HG03442 (cell line): ENCODE measurements at regions not wholly inside any gene's neighbourhood (a gene's known extent, or its start where the extent isn't known, plus 50 kb on each side); places are given as distances from the start of the nearest gene placed in this dataset.

Source experiments
- ATAC-seq: cut with Tn5 transposase; IDR thresholded peaks from one replicate; pipeline ENCODE4 v1.9.1; 2021; ENCODE audit warnings: mild to moderate bottlenecking, moderate library complexity; ENCODE audit not compliant: unreplicated experiment

DNA sequence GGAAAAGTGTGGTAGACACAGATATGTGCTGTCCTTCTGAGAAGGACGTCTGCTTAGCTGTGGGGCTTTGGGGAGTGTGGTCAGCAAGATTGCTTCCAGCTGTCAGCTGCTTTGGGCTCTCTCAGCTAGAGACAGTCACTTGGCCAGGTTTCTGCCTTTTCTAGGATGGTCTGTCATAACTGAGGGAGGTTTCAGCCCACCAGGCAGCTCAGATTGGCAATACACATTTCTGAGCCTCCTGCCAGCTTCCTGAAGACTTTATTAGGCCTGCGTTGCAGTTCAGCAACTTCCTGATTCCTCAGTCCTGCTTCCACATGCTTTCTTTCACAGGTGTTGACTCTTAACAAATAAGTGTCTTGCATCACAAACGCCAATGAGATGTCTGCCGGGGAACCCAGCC, 286.5 kb downstream of the SQOR start:
- ATAC-seq: no peak

DNA sequence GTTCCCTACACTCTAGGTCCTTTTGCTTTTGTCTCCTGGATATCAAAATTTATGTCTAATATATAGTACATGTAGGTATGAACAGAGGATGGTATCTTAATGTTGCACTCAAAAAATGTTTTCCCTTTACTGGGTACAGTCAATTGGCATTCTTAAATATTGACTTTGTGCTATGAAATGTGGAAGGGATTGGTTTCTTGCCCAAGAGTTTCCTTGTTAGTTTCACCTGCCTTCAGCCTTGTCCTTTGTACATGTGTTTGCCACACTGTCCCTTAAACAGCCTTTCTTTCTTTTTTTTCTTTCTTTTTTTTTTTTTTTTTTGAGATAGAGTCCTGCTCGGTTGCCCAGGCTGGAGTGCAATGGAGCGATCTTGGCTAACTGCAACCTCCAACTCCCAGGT, 287.1 kb downstream of the SQOR start:
- ATAC-seq: no peak

DNA sequence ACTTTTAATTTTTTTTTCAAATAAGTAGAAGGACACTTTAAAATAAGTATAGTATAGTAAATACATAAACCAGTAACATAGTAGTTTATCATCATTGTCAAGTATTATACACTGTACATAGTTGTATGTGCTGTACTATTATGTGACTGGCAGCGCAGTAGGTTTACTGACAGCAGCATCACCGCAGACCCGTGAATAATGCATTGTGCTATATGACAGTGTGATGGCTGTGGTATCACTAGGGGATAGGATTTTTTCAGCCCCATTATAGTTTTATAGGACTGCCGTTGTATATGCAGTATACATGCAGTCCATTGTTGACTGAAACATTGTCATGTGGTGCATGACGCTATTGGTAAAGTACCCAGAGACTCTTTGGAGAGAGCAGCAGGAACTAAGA, 306.5 kb downstream of the SQOR start:
- no peak for ATAC-seq

DNA sequence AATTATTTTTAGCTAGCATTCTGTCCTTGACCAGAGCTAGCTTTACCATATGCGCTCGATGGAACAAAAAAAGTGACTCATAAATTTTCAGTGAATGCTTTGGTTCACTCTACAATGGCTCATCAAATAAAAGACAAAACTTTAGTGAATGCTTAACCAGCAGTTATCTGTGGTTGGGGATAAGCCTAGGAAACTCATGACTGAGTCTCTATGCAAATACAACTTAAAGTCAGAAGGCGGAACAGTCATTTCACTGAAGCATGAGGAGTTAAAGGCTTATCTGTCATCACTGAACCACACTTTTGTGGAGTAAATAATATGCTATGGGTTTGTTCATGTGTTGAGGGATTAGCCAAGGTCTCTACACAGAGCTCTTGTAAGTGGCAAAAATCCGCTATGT, 308.4 kb downstream of the SQOR start:
- ATAC-seq: peak; percentile 80

DNA sequence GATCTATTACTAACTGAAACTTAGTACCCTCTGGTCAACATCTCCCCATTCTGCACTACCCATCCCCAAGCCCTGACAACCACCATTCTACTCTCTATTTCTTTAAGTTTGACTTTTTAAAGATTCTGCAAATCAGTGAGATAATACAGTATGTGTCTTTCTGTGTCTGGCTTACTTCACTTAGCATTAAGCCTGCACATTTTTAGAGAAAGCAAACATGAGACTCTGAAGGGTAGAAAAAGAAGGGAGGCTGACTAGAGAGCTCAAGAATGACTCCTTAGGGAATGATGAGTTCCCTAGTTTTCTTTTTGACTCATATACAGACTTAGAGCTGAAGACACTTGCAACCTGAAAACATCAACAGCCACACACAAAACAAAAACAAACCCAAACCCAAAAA, 311.3 kb downstream of the SQOR start:
- no peak for ATAC-seq

DNA sequence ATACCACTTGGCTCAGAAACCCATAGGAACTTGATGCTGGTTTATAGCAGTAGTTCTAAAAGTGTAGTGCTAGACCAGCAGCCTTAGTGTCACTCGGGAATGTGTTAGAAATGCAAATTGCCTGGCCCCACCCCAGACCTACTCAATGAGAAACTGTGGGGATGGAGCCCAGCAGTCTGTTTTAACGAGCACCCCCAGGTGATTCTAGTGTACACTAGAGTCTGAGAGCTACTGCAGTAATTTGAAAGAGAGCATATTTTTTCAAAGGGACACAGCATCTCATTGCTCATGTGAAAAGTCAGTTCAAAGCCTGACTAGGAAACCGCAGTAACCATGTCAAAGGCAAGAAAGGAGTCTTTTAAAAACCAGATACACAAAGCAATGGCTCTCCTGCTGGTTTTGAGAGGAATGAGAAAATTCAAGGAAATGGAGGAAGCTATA, 313.4 kb downstream of the SQOR start:
- no peak for ATAC-seq

DNA sequence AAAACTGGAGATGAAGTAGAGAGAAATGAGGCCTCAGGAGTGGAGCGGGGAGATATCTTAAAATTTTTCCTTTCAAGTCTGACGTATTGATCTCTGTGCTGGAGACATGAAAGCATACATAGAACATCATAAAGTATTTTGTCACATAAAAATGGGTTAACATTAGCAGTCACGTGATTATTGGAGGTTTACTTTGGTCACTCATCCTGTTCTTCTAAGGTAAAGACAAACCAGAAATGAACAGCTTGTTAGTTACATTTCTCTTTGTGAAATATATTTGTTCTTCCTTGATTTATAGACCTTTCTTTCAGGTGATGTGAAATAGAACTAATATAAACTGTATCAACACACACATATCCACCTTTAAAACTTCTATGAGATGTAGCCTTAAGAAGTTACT, 324.1 kb downstream of the SQOR start:
- ATAC-seq: no peak

DNA sequence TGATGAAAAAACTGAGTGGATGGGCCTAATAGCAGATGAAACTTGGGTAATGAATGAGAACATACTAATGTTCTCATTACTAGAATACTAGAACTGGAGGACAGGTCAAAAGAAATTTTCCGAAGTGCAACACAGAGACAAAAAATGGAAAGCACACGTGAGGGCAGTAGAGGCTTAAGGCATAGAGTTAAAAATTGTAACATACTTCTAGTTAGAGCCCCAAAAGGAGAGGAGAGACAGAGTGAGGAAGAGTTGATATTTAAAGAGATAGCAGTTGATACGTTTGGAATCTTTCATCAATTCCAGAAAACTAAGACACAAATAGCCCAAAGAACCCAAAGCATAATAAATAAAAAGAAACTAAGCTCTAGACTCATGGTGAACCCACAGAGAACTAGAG, 327.9 kb downstream of the SQOR start:
- ATAC-seq: no peak

DNA sequence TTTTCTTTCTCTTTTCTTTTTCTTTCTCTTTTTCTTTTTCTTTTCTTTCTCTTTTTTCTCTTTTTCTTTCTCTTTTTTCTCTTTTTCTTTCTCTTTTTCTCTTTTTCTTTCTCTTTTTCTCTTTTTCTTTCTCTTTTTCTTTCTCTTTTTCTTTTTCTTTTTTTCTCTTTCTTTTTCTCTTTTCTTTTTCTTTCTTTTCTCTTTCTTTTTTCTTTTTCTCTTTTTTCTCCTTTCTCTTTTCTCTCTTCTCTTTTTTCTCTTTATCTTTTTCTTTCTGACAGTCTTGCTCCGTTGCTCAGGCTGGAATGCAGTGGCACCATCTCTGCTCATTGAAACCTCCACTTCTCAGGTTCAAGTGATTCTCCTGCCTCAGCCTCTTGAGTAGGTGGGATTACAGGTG, 335.7 kb downstream of the SQOR start:
- no peak for ATAC-seq

DNA sequence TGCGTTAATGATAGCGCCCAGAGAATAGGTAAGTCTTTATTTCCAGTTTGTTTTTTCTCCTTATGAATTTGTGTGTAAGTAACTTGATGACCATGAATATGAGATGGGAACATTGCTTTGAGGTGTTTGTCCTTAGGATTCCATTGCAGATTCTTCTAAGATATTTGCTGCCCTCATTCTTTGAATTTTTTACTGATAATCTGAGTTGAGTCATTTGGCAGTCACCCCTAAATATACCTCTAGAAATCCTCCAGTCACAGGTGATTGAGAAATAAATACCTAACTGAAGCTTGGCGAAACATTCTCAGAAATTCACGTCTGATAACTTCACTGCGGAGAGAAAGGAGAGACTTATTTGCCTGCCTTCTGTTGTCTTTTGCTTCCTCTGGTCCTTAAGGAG, 345.5 kb downstream of the SQOR start:
- no peak for ATAC-seq

DNA sequence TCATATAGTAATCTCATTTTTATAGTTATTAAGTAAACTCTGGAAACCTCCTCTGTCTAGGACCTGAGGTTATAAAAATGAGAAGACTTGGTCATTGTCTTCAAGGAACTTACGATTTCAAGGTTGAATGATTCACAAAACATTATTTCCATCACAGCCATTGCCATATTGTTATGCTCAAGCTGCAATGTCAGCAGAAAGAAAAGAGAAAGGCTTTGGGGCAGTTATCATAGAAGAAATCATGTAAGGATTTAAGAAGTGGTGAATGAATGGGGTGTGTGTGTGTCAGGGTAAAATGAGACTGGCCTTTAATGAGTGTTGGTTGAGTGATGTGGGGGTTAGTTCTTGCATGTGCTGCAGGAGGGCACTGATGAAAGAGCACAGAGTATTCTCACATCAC, 346.8 kb downstream of the SQOR start:
- ATAC-seq: no peak

DNA sequence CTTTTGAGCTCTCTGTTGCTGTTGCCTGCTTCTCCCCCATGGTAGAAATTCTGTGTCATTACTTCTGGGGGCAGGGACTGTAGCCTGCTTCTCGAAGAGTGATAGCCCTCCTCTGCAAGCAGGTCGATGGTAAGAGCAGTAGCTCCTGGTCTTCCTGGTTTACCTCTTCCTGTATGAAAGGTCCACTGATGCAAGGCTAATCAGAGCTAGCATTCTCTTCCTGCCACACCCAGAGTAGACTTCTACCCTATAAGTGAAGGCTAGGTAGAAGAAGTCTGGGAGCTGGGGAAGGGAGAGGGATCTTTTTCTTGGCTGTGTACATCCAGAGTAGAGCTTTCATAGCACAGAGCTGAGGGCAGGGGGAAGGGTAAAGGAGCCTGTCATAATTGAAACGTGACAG, 357.0 kb downstream of the SQOR start:
- no peak for ATAC-seq

DNA sequence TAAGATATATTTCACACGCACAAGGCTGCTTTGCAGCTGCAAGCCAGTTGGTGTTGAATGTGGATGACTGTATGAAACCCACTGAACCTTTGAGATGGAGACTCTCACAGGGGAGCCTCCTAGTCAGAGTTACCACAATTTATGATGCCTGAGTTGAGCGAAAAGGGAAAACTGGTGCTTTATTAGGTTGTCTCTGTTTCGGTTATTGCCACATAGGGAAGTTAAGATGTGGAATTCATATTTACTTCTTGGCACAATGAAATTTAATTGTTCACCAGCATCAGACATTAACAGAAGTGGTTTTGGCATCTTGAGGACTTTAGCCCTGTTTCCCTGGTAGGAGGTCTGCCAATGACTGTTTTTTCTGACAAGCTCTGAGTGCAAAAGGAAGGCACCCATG, 358.2 kb downstream of the SQOR start:
- no peak for ATAC-seq

DNA sequence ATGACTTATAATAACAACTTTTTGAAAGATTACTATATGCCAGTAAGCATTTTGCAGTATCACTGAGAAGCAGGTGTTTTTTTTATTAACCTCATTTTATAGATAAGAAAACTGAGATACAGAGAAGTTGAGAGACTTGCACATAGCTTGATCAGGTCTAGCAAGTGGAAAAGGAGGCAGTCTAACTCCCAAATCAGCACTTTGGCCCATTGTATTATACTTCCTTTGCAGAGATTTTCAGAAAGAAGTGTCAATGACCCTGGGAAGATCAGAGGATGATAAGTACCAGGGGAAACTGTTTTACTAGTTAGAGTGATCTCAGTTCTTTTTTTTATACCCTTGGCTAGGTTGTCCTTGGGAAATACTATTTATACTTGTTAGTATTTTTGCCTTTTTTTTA, 358.7 kb downstream of the SQOR start:
- no peak for ATAC-seq

DNA sequence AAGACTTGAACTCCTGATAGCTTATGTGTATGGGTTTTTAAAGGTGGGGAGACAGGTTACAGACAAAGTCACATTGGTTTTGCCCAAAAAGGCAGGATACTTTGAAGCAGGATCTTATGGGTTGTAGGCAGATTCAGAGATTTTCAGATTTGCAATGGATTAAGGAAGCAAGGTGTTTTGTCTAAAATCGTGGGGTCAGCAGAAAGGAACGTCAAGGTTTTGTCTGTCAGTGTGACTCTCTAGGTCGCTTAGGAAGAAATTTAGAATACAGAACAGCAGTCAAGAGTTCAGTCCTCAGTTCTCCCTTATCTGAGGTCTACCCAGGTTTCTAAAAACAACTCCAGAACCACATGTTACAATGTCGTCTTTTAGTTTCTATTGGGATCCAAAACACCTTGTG, 361.0 kb downstream of the SQOR start:
- ATAC-seq: no peak

DNA sequence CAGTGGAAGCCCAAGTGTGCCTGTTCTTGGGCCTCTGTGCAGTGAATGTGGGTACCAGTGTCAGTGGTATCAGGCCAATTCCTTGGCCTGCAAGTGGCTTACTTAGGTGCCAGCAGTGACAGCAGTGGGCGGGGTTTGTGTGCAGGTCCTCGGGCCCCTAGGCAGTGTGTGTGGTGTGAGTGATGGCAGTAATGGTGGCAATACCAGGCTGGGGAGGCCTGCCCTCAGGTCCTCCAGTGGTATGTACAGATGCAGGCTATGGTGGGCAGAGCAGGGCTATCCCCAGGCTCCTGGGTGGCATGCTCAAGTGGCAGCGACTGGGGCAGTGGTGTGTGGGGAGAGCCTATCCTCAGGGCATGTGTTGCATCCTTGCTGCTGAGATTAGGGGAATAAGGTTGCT, 379.7 kb downstream of the SQOR start:
- no peak for ATAC-seq

DNA sequence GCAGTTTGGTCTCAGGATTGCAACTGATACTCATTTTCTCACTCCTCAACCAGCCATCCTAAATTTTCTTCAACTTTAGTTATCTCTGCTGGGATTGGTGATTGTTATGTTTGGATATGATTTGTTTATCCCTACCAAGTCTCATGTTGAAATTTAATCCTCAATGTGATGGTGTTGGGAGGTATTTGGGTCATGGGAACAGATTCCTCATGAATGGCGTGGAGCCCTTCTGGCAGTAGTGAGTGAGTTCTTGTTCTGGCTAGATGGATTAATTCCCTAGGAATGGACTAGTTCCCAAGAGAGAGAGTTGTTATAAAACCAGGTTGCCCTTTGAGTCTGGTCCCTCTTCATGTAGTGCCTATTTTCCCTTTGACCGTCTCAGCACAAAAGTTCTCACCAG, 399.9 kb downstream of the SQOR start:
- no peak for ATAC-seq

DNA sequence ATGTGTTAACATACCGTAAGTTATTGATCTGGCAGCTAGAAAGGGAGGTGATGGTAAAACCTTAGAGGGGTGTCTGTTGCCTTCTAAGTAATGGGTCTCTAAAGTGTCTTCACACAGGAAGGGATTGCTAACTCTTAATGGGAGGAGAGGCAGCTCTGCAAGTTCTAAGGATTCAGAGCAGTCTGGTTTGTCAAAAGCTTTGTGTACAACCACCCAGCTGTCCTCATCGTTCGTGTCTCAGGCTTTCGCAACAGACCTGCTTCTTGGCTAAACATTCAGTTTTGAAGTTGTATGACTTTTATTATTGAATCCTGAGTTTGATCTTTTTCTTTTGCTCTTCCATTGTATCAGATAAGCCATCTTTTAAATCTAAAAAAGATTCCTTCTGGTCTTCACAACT, 404.9 kb downstream of the SQOR start:
- ATAC-seq: no peak

DNA sequence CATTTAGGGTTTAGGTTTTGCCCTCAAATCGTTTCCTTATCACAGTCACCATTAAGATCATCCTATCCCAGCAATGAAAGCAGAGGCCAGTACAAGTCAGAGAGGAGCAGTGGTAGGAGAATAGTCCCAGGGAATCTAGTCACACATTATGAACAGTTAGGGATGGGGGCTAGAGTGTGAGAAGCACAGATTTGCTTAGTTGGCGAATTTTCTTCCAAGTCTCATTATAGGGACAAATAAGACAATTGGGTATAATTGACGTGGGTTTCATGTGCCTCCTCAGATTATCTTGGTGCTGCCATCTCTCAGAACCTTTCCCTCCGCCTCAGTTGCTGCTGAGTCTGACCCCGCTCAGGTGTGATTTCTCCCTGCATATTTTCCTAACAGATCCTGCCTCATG, 407.1 kb downstream of the SQOR start:
- no peak for ATAC-seq

DNA sequence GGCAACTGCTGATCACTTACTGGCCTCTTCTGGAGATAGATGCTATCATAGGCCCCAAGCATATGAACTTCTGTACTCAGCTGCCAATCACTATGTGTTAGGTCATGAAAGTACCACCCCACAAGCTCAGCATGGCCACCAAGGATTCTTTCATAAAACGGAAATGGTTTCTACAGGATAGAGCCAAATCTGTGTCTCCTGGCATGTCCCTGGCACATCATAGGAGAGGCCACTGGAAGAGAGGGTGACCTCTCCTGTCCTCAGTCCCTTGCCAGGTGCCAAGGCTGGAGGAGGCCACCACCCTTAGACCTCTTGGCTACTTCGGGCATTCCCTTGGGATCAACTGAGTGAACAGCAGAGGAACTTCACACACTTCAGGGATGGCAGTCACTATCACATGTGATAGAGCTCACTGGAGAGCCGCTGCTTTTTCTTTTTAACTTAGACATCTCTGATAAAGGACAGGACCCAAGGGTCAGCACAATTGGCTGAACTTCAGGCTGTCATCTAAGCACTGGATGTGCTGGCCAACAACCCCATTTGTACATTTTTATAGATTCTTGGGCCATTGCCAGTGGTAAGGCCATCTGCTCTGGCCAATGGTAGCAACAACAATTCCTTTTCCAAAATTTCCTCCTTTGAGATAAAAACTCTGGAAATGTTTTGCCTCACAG, 425.2 kb downstream of the SQOR start:
- no peak for ATAC-seq

DNA sequence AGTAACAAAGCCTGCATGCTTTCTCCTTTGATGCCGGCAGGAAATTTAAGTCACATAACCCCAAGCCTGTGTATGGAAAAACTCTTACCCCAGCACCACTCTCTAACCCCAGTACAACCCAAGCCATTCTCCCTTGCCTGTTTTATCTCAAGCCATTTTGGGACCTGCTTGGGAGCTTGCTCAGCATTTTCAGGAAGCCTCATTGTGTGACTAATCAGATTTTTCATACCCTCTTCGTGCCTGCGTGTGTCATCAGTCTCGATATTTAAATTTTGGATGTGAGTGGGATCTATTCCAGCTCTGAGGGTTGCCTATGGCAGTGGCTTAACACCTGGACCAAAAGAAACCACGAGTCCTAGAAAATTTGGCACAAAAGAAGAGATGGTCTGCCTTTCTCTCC, 426.2 kb downstream of the SQOR start:
- no peak for ATAC-seq

DNA sequence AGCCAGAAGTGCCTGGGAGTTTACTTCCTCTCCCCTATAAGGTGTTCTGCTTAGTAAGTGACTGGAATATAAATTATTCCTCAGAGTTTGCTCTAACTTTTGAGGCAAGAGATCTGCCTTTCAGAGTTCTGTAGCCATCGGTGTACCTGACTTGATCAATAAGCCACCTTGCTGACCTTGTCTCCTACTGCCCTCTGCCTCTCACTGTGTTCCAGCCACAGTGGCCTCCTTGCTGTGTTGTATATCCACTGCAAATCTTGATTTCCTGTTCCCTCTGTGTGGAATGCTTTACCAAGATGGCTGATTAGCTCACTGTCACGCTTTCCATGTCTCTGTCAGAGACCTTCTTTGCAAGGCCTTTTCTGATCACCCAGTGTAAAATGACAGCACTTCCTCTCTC, 442.4 kb downstream of the SQOR start:
- no peak for ATAC-seq

DNA sequence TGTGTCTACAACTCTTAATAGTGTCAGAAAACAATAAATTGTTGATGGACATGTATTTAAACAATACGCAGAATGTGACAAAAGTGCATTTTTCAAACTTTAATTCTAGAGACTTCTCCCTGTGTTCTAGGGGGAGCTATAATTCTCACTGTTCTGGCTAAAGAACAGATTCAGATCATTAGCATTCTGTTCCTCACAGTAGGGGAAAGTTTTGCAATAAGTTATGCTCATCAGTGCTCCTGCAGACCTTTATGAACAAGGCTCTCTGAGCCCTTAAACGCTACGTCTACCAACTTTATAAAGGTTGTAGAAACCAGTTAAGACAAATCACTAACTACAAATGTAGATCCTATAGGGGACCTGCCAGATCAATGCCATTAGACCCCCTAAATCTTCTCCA, 444.2 kb downstream of the SQOR start:
- ATAC-seq: no peak

DNA sequence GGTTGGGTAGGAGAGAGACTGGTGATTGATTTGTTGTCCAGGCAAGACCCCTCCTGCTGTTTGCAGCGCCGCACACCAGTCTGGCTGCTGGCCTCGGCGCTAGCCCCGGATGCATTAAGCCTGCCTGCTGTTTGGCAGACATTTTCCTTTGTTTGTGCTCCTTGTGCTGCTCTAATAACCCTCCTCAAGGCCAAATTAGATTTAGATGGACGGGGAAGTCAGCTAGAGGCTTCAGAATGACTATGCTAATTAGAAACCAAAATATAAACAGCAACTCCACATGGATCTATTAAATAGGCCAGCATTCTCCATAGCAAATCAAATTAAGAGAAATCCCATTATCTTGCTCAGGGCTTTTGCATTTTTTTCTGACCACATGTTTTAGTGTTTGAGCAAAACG, 445.2 kb downstream of the SQOR start:
- ATAC-seq: no peak
